ENCODE measurements at regions not wholly inside any gene's neighbourhood (a gene's known extent, or its start where the extent isn't known, plus 50 kb on each side); places are given as distances from the start of the nearest gene placed in this dataset.
A peak's percentile ranks its signal among the peaks of the same experiment; 100 is the strongest.

DNA sequence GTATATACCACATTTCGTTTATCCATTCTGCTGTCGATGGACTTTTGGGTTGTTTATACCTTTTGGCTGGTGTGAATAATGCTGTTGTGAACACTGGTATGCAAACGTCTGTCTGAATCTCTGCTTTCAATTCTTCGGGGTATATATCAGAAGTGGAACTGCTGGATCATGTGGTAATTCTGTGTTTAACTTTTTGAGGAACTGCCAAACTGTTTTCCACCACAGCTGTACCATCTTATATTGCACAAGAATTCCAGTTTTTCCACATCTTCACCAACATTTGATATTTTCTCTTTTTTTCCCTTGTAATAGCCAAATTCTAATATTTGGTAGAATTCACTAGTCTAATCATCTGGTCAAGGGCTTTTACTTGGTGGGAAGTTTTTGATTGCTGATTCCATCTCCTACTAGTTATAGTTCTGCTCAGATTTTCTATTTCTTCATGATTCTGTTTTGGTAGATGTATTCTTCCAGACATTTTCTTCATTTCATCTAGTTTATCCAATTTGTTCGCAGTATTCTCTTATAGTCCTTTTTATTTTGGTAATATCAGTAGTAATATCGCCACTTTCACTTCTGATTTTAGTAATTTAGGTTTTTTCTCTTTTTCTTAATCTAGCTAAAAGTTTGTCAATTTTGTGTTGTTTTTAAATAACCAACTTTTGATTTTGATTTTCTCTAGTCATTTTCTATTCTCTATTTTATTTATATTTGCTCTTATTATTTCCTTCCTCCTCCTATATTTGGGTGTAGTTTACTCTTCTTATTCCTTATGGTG is 271.2 kb downstream of the ZEB1 start:
- no peak for DNase-seq
- intact Hi-C loops (cut with DNase I): no loop called here

DNA sequence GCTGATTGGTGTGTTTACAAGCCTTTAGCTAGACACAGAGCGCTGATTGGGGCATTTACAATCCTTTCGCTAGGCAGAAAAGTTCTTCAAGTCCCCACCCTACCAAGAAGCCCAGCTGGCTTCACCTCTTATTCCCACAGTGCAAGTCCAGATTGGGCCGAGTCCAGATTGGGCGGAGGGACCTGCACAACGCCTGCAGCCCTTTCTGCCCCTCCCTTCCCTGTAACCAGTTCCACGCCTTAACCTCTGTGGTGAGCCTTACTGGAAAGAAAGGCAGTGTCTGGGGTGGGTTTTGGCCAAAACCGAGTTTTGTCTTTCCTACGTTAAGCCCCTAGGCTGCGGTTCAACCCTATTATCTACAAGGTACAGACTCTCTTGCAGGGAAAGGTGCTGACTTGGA is 268.7 kb downstream of the ZEB1 start:
- DNase-seq: no peak
- intact Hi-C loops (cut with DNase I): no loop called here

DNA sequence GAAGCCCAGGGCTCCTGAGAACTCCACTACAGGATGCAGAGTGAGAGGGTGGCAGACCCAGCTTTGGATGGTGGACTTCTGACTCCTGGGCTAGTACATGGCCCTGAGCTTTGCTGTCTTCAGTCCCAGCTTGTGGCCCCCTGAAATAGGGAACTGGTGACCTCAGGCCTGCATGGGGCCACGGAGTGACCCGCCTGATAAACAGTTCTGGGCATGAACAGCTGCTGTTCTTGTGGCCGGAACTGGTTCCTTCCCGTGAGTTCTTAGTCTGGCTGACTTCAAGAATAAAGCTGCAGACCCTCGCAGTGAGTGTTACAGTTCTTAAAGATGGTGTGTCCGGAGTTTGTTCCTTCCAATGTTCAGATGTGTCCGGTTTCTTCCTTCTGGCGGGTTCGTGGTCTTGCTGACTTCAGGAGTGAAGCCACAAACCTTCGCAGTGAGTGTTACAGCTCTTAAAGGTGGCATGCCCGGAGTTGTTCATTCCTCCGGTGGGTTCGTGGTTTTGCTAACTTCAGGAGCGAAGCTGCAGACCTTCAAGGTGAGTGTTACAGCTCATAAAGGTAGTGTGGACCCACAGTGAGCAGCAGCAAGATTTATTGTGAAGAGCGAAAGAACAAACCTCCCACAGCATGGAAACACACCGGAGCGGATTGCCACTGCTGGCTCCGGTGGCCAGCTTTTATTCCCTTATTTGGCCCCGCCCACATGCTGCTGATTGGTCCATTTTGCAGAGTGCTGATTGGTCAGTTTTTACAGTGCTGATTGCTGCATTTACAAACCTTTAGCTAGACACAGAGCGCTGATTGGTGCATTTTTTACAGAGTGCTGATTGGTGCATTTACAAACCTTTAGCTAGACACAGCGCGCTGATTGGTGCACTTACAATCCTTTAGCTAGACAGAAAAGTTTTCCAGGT is 268.0 kb downstream of the ZEB1 start:
- DNase-seq: peak in 3 of 10 donors; percentile 28 to 83 (median 71)
- intact Hi-C loops (cut with DNase I): no loop called here

DNA sequence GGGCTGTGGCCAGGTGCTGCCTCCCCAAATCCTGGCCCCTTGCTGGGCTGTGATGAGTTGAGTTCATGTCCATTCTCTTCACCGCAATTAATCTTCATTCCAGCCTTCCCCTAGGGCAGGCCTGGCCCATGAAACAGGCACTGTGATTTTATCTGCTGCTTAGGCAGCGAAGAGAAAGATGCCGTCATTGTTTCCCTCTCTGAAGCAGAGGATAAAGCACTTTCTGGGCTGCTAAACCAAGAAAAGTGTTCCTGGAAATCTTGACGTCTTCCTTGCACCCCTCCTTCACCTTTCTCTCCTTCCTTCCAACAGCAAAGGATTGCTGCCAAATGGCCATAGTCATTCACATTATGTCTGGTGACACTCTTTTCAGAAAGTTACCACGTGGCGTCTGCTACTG is 265.9 kb downstream of the ZEB1 start:
- no peak for DNase-seq

DNA sequence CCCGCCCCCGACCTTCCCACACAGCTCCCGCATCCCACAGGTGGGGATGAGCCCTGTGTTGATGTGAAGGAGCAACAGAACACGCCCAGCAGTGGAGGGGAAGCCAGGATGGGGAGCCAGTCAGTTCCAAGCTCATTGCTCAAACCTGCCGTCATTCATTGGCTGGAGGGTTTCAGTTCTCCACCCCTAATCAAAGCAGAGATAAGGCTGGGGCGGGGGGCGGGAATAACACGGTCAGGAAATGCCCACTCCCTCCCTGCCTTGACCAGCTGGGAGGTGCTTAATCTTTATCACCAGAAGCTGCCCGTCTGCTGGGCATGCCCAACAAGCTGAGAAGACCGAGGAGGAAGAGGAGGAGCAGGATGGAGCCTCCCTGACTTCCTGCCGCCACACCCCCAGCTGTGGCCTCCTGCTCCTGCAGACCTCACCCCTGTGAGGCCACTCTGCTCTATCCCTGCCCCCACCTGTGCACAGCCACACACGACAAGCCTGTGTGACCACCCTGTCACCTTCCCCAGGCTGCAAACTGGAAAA is 265.1 kb downstream of the ZEB1 start:
- intact Hi-C loops (cut with DNase I): no loop called here

More for the DNA sequence above, 265.9 kb downstream of the ZEB1 start:
- intact Hi-C loops (cut with DNase I): no loop called here

DNA sequence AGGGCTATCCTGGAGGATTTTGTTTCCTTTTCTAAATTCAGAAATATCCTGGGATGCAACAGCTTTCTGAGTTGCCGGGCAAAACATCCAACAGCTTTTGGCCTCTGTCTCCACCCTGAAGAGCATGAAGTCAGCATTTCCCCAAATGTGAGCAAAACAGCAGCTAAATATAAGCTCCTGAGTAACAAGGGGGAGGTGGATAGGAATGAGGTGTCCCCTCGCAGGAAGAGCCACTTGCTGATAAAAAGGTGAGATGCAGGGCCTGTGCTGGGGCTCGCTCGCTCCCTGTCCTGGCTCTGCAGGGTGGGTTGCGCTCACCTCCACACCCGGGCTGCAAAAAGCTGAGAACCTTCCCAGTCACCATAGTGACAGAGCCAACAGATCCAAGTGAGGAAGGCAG is 264.3 kb downstream of the ZEB1 start:
- DNase-seq: peak in 1 of 10 donors; percentile 50
- intact Hi-C loops (cut with DNase I): no loop called here

More for the DNA sequence above, 265.1 kb downstream of the ZEB1 start:
- DNase-seq: peak in 2 of 10 donors; percentile 47 to 75

DNA sequence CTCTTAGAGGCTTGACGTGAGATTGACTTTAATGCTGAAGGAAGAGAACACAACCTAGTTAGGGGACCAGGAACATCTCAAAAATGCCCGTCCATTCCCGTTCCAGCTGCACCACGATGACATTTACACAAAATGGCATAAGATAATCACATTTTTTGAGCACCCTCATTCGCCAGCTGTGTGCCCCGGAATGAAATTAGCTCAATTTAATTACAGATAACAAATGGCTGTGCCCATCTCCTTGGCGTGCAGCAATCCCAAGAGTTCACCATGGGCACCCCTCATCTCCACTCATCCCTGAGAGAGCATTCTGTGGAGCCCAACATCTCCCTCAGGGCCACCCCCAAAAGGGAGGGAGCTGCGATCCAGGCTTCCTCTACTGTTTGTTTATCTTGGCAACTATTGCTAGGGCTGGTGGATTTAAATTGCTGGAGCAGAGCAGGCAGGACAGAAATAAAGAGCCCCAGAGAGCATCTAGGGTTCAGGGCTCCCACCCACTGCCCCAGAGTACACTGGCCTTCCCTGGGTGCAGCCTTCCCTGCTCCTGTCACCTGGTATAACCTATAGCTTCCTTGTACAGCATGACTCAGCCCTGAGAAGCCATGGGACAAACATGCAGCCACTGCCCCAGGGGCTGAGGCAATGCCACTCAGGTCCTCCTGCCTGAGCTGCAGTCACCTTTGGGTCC is 263.5 kb downstream of the ZEB1 start:
- intact Hi-C loops (cut with DNase I): no loop called here
- DNase-seq: no peak

DNA sequence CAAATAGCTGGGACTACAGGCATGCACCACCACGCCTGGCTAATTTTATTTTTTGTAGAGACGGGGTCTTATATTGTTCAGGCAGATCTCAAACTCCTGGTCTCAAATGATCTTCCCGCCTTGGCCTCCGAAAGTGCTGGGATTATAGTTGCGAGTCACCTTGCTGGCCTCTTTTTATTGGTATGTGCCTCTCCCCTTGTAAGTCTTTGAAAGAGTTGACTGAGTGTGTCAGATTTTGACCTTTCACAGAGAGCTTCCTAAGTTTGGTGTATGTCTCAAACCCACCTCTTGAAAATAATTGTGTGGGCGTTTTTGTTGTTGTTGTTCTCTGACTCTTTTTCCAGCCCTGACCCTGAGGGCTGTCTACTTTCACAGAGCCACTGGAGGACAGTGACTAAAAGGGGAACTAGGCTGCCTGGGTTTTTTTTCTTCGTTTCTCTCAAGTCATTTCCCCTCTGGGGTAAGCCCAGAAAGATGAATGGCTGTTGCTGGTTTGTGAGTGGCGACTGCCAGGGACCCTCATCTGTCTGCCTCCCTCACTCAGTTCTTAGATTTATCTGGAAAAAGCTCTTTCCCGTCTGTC is 262.8 kb downstream of the ZEB1 start:
- intact Hi-C loops (cut with DNase I): no loop called here
- no peak for DNase-seq

DNA sequence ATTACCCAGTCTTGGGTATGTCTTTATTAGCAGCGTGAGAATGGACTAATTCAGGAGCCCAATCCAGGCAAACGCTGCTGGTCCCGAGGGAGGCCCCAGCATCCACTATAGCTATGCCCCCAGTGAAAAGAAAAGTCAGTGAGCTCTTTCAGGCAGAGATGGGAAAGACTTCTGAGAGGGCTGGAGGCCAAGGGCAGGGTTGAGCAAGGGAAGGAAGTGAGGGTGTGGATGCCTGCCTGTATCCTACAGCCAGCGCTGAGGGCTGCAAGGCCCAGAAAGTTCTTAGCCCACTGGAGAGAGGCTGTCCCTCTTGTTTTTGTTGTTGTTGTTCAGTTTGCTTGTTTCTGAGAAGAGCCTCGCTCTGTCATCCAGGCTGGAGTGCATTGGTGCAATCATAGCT is 261.6 kb downstream of the ZEB1 start:
- intact Hi-C loops (cut with DNase I): no loop called here
- DNase-seq: no peak
